G401 (cell line): ENCODE measurements at regions not wholly inside any gene's neighbourhood (a gene's known extent, or its start where the extent isn't known, plus 50 kb on each side); places are given as distances from the start of the nearest gene placed in this dataset.
A peak's percentile ranks its signal among the peaks of the same experiment; 100 is the strongest.
"Not testable (repeated sequence)": the region's sequence is repeated elsewhere in the genome, so short reads cannot be mapped to it uniquely, and the experiment has no call there.

Experiments used
- DNase-seq: peaks from one replicate; pipeline ENCODE4 v3.0.0-alpha.2; 2015; ENCODE audit warnings: low spot score
- in situ Hi-C: cut with HindIII; loops from 2 replicates; pipeline ENCODE4 v1.10.0; 2016; ENCODE audit warnings: low sequenced_read_pairs, mixed read lengths

DNA sequence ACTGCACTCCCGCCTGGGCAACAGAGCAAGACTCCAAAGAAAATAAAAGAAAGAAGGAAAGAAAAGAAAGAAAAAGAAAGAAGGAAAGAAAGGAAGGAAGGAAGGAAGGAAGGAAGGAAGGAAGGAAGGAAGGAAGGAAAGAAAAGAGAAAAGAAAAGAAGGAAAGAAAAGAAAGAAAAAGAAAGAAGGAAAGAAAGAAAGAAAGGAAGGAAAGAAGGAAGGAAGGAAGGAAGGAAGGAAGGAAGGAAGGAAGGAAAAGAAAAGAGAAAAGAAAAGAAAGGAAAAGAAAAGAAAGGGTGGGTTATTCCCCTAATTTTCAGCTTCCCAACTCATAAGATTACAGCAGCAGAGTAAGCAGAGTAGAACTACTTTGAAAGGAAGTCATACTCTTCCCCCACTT lies 64.4 kb downstream of the TMEM200C start:
- DNase-seq, in situ Hi-C loops: not testable (repeated sequence)

- no peak for DNase-seq
- in situ Hi-C loops, result no loop called here
Measured at GRCh38 chr18:5828913-5829312, 66.4 kb downstream of the TMEM200C start.

DNA sequence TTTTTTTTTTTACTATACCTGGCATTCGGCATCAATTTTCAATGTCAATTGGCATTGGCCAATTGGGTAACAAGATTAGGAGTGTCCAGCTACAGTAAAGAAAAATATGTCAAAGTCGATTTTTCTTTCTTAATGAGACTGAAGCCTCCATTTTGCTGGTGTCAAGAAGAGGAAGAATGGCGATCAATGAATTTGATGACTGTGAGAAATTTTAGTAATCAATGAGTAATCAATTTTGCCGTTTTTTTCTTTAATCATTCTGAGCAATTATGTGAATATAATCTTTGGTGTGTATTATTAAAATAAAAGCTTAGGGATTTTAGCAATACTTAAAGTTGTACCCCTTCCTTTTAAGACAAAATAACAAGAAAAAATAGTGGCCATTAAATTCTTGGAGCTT lies 69.7 kb downstream of the TMEM200C start:
- no peak for DNase-seq
- in situ Hi-C loops, result no loop called here

GRCh38 chr18:5824370-5824984 lies 70.8 kb downstream of the TMEM200C start:
- in situ Hi-C loops, result no loop called here
- no peak for DNase-seq

- in situ Hi-C loops, result no loop called here
- no peak for DNase-seq
Measured at GRCh38 chr18:5817816-5818215, 77.5 kb downstream of the TMEM200C start.

DNA sequence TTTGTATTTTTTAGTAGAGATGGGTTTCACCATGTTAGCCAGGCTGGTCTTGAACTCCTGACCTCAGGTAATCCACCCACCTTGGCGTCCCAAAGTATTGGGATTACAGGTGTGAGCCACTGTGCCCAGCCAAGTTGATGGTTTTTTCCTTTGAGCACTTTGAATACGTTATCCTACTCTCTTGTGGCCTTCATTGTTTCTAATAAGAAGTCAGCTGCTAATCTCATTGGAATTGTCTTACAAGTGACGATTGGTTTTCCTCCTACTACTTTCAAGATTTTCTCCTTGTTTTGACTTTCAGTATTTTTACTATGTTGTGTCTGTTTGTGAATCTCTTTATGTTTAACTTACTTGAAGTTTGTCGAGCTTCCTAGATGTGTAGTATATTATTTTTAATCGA lies 88.5 kb downstream of the TMEM200C start:
- in situ Hi-C loops, result no loop called here
- no peak for DNase-seq

GRCh38 chr18:5787936-5788335 lies 107.4 kb downstream of the TMEM200C start:
- in situ Hi-C loops, result no loop called here
- DNase-seq, result no peak

GRCh38 chr18:5779922-5780321 lies 115.4 kb downstream of the TMEM200C start:
- DNase-seq, result no peak
- in situ Hi-C loops, result no loop called here

DNA sequence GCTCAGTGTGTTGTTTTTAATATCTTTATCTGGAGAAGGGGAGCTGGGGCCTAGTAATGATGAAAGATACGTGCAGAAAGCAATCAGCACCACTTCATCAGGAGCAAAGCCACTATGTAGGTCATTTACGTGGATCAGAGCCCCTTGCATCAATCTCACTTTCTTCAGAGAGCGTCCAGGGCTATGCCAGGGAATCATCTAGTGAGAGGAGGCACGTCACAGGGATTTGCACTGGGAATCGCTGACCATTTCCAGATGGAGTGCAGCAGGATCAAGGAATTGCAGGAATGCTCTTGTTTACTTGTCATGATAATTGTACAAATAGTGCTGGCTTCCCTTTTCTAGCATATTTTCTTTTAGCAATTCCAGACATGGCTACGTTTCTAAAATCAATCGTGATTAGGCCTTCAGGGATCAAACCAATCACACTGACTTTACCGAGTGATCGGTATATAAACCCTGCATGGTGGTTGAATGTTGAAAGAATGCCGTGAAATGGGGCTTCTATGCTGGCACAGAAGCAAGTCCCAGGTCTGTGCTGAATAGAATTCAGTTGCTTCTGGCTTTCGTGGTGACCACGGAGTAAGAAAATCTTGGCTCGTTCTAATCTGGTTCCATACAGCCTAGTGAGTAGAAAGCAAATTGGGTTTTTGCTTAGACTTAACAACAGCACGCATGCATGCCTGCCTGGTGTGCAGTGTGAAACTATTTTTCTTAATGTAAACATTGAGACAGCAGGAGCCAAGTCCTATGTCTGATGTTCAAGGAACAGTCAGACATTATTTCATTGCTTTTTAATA lies 122.8 kb downstream of the TMEM200C start:
- in situ Hi-C loops, result no loop called here
- no peak for DNase-seq

DNA sequence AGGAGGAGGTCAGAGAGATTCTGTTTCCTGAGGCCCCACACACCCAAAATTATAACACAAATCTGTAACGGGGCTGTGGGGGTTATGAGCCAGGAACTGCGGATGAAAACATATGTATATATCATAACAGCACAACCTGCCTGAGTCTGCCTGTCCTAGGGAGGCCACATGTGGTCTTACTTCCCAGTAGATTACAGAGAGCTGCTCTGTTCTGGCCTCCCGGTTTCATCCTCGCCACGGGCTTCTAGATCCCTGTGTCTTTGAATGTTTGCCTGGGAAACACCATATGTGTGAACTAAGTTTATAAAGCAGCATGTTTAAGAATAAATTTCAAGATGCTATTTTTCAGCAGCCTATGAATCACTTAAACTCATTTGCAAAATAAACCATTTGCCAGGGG lies 124.0 kb downstream of the TMEM200C start:
- no peak for DNase-seq
- in situ Hi-C loops, result no loop called here

DNA sequence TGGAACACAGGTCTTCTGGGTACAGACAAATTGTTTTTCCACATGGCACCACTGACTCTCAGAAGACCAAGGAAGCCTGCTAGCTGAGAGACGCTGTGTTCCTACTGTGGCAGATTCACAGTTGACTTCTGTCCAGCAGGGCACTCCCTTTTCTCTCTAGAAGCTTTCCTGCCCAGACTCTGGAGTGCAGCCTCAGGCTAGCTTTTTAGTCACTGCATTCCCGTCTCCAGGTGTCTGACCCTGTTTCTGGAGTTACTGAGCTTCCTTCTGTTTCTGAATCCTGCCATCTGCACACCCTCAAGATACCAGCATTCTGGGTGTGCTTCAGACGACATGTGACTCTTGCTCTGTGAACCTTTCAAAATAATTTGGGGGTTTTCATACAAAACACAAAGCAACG lies 125.1 kb downstream of the TMEM200C start:
- in situ Hi-C loops, result no loop called here
- DNase-seq, result no peak

DNA sequence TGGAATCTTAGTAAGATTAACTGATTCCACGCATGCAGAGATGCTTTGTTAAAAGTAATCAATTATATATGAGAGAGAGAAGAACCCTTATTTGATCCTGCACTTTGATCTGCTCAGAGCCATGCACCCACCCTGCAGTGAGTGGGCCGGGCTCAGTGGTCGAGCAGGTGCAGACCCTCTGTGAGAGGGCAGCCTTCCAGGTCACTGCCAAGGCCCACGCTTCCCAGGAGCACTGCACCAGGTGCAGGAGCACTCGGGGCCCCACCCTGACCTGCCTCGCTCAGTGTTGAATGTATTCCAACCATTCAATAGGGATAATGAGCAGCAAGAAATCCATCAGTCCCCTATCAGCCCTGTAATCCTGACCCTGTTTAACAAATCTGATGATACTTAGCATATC lies 126.9 kb downstream of the TMEM200C start:
- no peak for DNase-seq
- in situ Hi-C loops, result no loop called here

GRCh38 chr18:5759194-5759593 lies 136.1 kb downstream of the TMEM200C start:
- in situ Hi-C loops, result no loop called here

DNA sequence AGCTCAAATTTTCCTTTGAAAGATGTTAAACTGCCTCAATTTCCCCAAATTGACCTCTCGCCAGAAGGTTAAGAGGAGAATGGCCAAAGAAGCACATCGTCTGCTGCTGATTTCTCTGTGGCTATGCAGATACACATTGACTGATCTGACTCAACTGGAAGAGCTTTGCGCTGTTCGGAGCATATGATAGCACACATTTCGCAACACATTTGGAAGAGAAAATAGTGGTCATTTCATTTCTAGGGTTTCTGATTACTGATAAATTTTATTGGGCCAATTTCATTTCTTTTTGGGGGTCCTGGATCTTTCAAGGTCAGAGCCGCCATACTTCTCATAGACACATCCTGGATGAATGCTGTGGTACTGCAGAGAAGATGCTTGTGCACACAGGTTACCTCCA lies 138.5 kb downstream of the TMEM200C start:
- DNase-seq, result no peak
- in situ Hi-C loops, result no loop called here

More at GRCh38 chr18:5759194-5759593, 136.1 kb downstream of the TMEM200C start:
- no peak for DNase-seq

GRCh38 chr18:5747678-5748077 lies 147.6 kb downstream of the TMEM200C start:
- DNase-seq, result no peak
- in situ Hi-C loops, result no loop called here

DNA sequence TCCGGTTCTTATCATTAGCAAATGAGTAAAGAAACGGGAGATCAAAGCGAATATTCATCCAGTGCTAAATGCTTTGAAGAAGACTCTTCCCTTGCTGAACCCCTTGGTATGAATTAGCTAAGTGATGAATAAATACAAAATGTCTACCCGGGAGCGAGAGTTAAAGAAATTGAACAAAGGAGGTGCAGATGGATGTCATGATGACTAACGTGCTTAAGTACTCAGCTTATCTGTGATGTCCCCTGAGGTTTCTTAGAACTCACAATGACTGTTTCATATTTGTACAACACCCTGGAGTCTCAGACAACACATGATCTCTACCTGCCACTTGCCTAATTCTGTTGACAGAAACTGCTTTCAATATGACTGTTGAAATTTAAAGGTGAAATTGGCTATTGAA lies 148.5 kb downstream of the TMEM200C start:
- no peak for DNase-seq
- in situ Hi-C loops, result no loop called here

DNA sequence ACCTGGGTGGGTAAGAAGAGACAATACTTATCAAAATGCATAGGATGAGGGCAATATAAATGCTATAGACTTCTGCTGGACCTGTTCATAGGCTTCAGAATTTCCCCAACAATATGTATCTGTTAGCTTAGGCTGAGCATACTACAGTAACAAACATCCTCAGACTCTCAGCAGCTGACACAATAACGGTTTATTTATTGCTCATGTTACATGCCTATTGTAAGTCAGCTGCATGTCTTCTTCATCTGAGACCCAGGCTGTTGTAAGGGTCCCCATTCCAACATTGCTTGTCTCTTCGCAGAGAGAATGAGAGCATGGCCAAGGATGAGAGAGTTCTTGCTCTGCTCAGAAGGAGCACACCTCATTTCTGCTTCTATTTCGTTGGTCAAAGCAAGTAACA lies 150.7 kb downstream of the TMEM200C start:
- in situ Hi-C loops, result no loop called here
- DNase-seq, result no peak

GRCh38 chr18:5738526-5738925 lies 156.8 kb downstream of the TMEM200C start:
- DNase-seq, result peak; percentile 81
- in situ Hi-C loops, result no loop called here

- DNase-seq, result no peak
- in situ Hi-C loops, result no loop called here
Measured at GRCh38 chr18:5732318-5732717, 163.0 kb downstream of the TMEM200C start.

GRCh38 chr18:5729983-5730699 lies 165.2 kb downstream of the TMEM200C start:
- in situ Hi-C loops, result no loop called here
- DNase-seq, result no peak
